Loucy (cell line): ENCODE measurements at regions not wholly inside any gene's neighbourhood (a gene's known extent, or its start where the extent isn't known, plus 50 kb on each side); places are given as distances from the start of the nearest gene placed in this dataset.

Source experiments
- CTCF ChIP-seq: fragments of 200-600 bp; sonication (generic); conservative IDR thresholded peaks from 2 replicates; pipeline ENCODE4 v1.5.1; 2014; ENCODE audit warnings: mild to moderate bottlenecking, antibody characterized with exemption, low read length
- EZH2phosphoT487 ChIP-seq: fragments of 200-600 bp; IDR thresholded peaks from 2 replicates; pipeline ENCODE4 v1.6.1; 2018; ENCODE audit warnings: antibody characterized with exemption, mild to moderate bottlenecking, moderate library complexity, borderline replicate concordance

GRCh38 chr22:19631899-19632667, 82.2 kb upstream of the SEPTIN5 start:
- TF ChIP-seq CTCF (peak; percentile 72), EZH2phosphoT487 (no peak)
